ENCODE measurements at regions not wholly inside any gene's neighbourhood (a gene's known extent, or its start where the extent isn't known, plus 50 kb on each side); places are given as distances from the start of the nearest gene placed in this dataset.
A peak's percentile ranks its signal among the peaks of the same experiment; 100 is the strongest.

DNA sequence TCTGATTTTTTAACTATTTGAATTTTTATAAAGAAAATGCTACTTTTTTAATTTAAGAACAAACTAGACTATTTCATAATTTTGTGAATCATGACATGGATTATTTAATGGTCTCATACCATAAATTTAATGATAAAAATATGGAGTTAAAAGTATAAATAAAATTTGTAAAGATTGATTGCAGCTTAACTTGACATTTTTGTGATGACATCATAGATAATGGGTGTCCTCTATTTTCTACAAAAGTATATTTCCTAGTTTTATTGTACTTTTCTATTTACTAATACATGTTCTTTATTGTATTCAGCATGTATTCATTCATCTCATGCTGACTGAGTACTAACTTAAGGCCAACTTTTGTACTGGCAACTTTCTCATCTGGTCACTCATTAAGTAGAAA lies 1096.5 kb downstream of the NR2F1-AS1 start:
- DNase-seq (ENCODE audit: low read depth), result no peak

DNA sequence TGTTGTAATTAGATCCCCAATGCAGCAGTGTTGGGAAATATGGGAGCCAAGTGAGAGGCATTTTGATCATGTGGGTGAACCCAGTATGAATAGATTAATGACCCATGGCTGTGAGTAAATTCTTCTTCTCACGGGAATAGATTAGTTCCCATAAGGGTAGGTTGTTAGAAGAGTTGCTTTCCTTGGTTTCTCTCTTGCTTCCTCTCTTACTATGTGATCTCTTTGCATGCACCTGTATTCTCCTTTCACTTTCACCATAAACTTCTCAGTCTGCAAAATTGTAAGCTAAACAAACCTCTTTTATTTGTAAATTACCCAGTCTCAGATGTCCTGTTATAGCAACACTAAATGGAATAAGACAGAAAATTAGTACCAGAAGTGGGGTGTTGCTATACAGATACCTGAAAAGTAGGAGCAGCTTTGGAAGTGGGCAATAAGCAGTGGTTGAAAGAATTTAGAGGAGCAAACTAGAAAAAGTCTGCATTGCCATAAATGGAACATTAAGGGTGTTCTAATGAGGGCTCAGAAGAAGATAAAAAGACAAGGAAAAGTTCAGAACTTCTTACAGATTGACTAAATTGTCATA lies 1090.0 kb upstream of the ARRDC3 start:
- no peak for DNase-seq (ENCODE audit: low read depth)

DNA sequence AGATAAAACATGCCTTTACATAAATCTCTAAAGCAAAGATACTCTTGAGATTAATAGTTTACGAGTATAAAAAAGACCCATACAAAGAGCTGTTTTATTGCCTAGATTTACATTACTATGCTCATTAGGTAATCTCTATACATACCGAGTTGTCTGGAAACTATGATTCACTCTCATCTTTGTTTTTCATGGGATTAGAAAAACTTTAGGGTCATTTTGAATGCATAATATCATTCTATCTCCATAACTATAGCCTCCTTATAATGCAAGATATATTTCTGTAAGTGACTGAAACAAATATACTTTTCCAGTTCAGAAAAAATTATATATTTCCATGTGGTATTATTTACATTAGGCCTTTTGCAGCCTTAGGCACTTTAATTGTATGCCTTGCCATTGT lies 1088.7 kb upstream of the ARRDC3 start:
- DNase-seq (ENCODE audit: low read depth), result no peak

DNA sequence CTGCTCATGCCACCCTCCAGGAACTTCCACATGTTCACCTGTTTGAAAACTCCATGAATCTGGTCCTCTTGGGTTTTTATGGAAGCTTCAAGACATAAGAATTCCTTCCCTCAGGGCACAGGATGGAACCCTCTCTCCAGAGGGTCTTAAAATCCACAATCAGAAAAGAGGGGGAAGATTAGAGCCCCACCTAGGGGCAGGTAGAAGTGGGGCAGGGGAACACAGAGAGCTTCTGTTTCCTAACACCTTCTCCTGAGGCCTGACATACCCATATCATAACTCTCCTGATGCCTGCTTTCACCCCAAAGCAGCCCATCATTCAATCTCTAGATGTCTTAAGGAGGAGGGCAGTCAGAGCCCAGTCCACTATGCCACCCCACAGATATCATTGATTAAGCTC lies 1087.7 kb upstream of the ARRDC3 start:
- DNase-seq (ENCODE audit: low read depth), result no peak

DNA sequence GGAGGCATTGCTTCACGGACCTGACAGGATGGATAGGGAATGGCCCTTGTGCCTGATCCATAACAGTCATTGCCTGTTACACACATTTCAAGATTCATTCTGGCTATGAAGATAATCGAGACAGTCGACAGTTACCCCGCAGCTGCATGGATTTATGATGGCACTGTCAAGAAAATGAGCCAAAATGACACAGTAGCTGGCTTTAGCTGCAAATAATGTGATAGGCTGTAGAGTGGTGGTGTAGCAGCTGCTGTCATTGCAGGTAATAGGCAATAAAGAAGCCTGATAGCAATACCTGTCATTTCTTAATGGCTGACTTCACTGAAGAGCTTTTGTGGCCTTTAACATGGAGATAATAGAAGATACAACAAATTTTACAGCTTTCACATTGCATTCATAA lies 1085.2 kb upstream of the ARRDC3 start:
- no peak for DNase-seq (ENCODE audit: low read depth)

DNA sequence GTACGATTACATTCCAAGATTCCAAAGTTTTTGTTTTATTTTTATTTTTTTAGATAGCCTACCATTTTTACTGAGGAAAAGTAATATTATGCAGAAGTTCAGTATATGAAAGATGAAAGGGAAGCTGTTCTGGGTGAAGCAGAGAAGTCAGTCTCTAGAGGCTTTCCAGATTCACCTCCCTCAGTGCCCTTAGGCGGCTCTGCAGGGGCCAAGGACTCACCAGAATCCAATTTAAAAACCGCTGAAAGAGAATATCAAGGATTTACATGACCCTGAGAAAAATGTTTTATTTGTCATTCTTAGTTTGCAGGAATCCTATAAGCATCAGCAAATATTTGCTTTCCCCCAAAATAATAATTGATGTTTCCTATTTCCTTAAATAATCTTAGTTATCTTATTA lies 1084.6 kb upstream of the ARRDC3 start:
- no peak for DNase-seq (ENCODE audit: low read depth)

DNA sequence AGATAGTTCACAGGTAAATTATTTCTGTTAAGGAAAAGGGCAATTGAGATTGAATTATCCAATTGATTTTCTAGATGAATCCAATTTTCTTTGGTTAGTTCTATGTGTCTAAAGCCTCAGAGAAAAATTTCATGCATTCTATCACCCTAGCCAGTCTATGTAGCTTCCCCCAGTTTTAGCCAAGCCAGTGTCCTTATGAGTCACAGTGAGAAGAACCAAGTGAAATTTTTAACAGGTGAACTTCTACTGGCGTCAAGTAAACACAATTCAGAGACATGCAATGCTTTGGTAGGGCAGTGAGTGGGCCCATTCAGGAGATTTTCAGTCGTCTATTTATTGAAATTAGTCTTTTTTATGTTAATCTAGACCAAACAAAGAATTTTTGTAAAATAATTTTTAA lies 1077.4 kb upstream of the ARRDC3 start:
- DNase-seq (ENCODE audit: low read depth), result no peak

DNA sequence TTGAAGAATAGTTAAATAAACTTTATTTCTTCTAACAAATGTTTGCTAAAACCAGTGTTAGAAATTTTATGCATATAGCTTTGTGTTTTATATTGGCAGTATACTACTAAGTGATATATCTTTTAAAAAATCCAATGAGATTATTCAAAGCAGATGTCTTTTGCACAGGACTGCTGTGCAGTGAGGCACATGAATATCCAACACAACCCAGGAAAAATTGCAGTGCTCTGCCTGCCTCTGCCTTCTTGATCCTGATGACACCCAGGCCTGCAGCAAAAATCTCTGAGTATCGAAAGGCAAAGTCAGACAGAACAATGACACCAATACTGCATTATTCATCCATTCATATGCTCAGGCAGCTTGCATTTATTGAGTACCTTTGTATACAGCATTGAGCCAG lies 1076.5 kb upstream of the ARRDC3 start:
- no peak for DNase-seq (ENCODE audit: low read depth)

DNA sequence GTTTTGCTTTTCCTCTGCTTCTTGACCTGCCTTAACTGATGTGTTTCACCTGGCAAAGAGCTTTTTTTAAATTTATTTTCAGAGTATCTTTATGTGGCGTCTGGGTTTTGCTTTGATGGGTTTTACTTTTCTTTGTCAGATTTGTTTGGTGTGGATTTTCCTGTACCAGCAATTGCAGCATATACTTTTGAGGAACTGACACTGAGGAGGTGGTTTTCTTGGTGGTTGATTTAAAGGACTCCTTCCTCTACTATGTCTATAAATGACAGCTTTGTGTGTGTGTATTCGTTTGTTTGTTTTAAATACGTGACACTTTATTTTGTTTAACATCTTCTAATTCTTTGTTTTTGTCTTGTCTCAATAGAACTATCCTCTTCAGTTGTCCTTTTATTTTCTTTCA lies 1071.9 kb upstream of the ARRDC3 start:
- DNase-seq (ENCODE audit: low read depth), result no peak

DNA sequence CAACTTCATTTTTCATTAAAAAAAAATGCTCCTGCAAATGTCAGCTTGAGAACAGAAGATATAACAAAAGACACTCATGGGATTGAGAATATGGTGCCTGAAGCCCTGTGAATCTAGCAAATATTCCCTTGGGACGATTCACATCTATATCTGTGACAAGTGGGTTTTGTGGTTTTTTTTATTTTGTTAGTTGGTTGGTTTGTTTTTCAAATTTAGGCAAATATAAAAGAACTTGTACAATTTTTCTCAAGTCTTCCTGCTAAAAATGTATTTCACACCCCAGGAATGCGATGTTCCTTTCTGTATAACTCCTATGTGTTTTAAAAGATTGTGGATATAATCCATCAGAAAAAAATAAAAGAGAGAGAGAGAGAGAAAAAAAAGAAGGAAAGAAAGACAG lies 1061.8 kb upstream of the ARRDC3 start:
- DNase-seq (ENCODE audit: low read depth), result no peak

DNA sequence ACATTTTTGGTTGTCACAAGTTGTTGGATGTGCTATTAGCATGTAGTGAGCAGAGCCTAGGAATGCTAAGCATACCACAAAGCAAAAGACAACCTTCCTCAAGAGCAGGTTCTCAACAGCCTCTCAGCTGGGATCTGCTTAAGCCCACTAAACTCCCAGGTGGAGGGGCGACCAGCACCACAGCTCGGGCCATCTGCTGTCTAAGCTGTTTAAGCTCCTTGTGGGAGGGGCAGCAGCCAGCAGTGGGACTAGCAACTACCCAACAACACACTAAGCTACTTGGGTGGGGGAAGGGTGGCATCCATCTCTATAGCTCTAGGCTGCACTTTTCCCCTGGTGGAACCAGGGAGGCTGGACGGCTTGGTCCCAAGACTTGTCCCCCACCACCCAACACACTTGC lies 1052.7 kb upstream of the ARRDC3 start:
- no peak for DNase-seq (ENCODE audit: low read depth)

DNA sequence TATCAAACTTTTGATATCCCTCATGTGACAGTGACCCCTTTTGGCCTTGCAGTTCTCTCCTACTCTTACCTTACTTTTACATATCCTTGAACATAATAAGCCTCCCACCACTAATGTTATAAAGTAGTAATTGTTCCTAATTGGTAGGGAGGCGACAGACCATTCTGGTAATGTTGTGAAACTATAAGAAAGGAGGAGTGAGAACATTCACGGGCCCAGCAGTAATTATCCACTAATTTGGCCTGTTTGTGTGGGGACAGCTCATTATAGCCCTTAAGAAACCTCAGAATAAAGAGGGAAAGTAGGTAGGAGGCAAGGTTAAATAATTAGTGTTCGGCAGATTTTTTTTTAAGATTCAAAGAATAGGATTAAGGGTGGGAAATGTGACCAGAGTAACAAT lies 1046.5 kb upstream of the ARRDC3 start:
- no peak for DNase-seq (ENCODE audit: low read depth)

DNA sequence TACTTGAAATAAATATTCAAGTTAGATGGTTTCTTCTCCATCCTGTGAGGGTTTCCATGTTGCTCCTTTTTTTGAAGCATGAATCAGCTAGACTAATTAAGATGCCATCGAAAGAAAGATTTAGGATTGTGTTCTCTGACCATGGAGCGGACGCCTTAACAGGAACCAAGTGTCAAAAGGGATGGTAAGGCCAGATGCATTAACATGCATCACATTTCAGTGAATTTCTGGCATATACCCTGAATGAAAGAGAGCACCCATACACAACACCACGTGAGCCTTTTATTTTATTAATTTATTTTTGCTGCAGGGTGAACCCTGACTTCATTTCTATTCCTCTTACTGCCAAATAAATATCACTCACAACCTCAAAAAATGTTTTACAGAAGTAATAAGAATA lies 1045.3 kb upstream of the ARRDC3 start:
- no peak for DNase-seq (ENCODE audit: low read depth)

DNA sequence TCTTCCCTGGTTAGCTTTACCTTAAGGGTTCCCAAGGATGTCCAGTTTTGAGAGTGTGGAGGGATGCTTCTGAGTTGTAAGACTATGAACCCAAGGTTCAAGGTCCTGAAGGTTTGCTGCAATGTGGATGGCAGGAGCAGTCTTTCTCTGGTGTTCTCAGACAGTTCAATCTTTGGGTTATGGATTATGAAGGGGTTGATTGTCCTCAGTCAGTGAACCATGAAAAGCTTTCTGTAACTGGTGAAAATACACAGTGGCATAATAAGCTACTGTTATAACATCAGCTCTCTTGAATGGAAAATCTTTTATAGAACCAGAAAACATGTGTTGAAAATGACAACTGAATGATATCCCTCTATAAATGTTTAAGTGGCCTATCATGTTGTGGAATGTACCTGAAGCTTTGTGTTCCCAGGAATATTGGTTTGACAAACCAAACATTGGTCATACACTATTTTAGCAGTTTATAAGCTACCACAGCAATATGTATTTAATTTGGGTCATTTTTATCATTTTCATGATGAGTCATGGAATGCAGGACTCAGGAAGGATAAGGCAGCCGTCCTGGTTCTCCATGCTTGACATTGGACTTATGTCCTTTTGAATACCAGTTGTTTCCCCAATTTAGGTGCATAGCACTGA lies 1041.8 kb upstream of the ARRDC3 start:
- DNase-seq (ENCODE audit: low read depth), result no peak

DNA sequence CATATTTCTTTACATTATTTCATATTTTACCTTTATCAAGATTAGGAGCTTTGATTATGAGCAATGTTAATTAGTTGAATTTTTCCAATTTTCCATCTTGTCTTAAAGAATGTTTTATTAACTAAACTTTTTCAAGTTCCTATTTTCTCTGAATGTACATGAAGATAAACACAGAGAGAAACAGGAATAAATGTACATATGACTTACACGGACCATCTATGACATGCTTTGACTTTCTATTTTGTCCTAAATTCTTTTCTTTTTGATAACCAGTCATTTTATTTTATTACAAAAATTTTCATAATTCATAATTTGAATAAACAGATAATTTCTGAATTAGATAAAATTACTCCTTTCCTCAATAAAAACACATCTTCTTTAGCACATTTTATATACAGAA lies 1038.8 kb upstream of the ARRDC3 start:
- DNase-seq (ENCODE audit: low read depth), result no peak

DNA sequence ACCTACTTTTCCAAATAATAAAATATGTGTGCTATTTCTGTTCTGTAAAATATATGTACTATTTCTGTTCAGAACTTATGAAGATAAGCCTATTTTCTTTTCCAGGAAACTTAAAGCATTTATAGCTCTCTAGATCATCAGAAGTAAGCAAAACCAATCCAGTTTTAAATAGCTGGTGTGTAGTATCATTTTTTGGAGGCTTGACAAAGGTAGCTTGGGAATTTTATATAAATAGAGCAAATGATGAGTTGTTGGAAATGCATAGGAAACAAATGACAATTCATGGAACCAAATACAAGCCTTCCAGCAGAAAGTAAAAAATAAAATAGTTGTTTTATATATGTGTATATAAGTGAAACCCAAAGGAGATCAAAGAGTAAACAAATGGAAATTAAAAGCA lies 1038.1 kb upstream of the ARRDC3 start:
- no peak for DNase-seq (ENCODE audit: low read depth)

DNA sequence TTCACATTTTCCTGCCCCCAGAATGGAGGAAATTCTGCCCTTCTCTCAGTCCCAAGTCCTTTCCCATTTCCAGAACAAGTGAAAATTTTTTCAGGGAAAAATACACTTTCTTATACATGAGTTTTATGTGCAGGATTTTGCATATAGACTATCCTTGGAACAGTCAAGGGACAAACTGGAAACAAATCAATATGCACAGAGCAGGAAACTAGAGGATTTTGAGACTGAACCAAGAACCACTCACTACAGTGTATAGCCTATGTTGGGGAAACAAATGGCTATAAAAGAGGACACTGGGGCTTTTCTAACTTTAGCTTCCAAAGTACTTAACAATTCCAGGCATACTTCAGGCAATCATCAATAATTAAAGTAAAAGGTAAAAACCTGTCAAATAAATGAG lies 1036.1 kb upstream of the ARRDC3 start:
- no peak for DNase-seq (ENCODE audit: low read depth)

DNA sequence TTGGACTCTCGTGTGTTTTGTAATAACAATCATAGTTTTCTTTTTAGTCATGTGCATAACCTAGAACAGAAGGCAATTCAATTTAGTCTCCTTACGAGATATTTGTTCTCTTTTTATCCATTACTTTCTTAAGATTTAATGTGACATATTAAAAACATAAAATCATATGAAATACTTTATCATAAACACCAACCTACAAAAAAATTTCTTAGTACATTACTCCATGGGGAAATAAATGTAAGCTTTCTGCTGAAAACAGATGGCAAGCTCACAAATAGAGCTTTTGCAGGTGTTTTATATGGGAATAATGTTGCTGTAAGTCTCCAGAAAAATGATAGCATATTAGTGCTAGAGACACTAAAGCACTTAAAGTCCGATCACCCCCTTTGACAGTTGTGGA lies 1035.2 kb upstream of the ARRDC3 start:
- DNase-seq (ENCODE audit: low read depth), result peak; percentile 4

DNA sequence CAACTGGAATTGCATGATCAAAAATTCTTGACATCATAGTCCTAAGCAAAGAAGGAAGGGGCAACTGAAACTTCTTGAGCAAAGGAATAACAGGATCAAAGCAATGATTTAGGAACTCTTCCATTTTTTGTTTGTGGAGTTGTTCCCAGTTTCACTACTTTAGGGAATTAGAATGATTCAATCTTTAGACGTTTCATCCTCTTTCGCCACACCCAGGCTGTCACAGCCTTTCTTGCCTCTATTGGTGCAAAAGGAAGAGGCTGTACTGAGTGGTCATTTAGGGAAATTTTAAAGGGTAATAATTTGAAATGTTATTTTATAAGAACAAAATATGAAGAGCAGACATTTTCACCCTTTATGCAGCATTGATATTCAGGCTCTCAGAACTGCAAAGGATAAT lies 1026.0 kb upstream of the ARRDC3 start:
- DNase-seq (ENCODE audit: low read depth), result no peak

DNA sequence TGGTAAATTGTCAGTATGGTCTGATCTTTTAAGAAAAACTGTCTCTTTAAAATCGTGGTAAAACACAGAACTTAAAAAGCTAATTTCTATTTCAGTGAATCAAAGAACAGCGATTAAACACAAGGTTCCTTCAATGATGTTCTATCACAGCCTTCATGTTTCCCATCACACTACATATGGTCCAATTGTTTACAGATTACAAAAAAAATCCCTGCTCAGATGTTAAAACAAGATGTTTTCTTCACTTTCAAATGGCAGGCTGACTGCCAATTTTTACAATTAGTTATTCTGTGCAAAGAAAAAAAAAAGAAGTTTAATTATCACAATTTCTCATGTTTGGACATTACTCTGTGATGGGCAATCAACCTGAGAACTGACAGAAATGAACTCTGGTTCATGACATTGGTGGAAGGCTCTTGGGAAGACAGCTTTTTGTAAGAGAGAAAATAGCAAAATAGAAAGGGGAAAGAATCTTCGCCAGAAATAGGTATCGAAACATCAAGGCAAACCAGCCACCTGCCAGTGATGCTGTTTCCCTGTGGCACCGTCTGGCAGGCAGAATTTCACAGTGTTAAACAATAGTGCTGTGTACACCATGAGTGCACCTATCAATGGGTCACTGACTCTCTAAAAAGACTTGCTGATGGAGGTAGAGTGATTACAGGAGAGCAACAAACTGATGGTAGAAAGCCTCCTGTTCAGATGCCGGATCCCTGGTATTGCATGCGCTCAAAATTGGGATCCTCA lies 1020.0 kb upstream of the ARRDC3 start:
- DNase-seq (ENCODE audit: low read depth), result no peak

DNA sequence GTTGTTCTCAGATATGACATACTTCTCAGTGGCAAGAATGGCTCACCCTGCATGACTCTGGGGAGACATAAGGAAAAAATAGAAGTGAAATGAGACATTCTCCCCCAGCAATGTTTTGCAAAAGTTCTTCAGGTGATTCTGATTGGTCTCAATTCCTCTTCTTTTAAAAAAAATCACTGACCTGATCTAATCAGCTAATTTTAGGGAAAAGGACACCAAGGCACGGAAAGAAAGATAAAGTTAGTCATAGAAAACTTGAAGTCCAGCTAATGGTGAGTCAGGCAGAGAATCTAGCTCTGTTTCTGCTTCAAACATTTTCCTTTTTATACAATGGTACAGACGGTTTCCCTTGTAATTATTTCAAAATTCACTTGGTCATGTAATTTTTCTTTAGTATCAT lies 1018.9 kb upstream of the ARRDC3 start:
- no peak for DNase-seq (ENCODE audit: low read depth)

DNA sequence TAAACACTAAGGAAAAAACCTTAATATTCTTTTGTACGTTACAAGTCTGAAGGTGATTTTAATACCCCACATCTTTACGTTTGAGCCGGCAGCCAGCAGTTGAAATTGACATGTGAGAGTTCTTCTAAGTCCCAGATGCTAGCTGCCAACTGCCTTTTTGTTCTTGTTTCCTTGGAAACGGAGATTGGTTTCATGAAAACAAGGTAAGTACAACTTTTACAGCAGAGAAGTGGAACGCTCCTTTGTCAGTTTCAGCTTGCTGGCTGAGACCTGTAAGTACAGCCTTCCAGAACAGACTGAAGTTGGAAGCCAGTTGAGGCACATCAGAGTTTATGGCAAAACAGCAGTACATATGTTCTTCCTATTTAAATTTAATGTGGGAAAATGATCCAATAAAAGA lies 1018.4 kb upstream of the ARRDC3 start:
- DNase-seq (ENCODE audit: low read depth), result no peak

DNA sequence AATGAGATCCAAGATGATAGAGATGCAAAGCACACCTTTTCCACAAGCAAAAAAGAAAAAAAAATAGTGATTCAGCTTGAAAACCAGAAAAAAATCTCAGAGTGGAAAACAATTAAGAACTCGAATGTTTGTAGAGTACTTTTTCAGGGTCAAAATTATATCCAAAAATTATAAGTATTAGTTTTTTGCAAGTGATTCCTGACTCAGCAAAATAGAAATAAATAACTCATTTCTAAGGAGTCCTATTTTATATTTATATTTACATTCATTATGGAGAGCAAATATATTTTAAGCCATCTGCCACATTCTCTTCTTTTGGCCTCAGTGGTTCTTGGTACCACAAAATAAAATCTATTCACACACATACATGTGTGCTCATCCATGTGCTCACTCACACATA lies 1011.8 kb upstream of the ARRDC3 start:
- DNase-seq (ENCODE audit: low read depth), result no peak

DNA sequence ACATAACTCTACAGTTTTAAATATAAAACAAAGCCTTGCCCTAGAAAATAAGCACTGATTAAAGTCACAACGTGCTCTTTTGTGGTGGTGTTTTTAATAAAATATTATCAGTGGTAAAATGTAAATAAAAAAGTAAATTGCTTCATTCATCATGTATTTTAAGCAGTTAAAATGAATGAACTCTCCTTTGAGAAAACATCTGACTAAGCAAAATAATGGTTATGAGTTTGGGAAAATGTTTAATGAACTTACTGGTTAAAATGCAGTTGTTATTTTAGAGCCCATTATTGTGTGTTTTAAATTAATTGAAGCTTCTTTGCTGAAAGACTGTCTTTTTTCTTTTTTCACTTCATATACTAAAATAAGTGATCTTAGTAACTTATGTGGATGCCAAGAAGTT lies 1007.5 kb upstream of the ARRDC3 start:
- no peak for DNase-seq (ENCODE audit: low read depth)
